AG09309 (cell line): ENCODE measurements at regions not wholly inside any gene's neighbourhood (a gene's known extent, or its start where the extent isn't known, plus 50 kb on each side); places are given as distances from the start of the nearest gene placed in this dataset.

Source experiments
- DNase-seq: peaks from one replicate; pipeline ENCODE4 v3.0.0-alpha.2; 2010; ENCODE audit warnings: low read depth
- H3K4me3 ChIP-seq: 2 replicates; pipeline ENCODE4 v1.5.1; 2011; ENCODE audit warnings: mild to moderate bottlenecking, low read depth, low read length, moderate library complexity; ENCODE audit not compliant: control insufficient read depth
- TF ChIP-seq, protein P1 (sequence below): IDR thresholded peaks from 2 replicates; pipeline ENCODE4 v1.5.1; 2011; ENCODE audit warnings: mild to moderate bottlenecking, low read depth, low read length, inconsistent platforms; ENCODE audit not compliant: insufficient read depth, control insufficient read depth; ENCODE audit errors: missing control alignments

GRCh38 chr11:92026664-92027063 lies 198.0 kb upstream of the FAT3 start:
- TF ChIP-seq, protein P1, sequence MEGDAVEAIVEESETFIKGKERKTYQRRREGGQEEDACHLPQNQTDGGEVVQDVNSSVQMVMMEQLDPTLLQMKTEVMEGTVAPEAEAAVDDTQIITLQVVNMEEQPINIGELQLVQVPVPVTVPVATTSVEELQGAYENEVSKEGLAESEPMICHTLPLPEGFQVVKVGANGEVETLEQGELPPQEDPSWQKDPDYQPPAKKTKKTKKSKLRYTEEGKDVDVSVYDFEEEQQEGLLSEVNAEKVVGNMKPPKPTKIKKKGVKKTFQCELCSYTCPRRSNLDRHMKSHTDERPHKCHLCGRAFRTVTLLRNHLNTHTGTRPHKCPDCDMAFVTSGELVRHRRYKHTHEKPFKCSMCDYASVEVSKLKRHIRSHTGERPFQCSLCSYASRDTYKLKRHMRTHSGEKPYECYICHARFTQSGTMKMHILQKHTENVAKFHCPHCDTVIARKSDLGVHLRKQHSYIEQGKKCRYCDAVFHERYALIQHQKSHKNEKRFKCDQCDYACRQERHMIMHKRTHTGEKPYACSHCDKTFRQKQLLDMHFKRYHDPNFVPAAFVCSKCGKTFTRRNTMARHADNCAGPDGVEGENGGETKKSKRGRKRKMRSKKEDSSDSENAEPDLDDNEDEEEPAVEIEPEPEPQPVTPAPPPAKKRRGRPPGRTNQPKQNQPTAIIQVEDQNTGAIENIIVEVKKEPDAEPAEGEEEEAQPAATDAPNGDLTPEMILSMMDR = no peak
- H3K4me3 ChIP-seq = no peak overlapping the region
- no peak for DNase-seq

- no peak for DNase-seq
- TF ChIP-seq, protein P1 = no peak
These were observed 199.8 kb upstream of the FAT3 start for GRCh38 chr11:92024788-92025187.

DNA sequence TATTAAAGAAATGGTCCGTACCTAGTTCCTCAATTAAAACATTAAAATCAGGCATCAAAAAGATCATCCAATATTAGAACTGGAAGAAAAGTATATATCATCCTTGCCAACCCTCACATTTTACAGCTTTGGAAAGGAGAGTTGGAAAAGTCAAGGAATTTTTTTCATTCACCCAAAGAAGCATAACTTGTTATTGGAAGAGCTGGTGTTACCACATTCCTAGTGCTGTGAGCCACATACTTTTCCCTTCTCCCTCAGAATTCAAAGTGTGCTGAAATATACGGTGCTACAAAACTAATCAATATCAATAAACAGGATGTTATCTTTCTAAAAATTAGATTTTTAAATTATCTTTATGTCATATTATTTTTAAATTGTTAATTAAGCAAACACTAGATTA lies 202.1 kb upstream of the FAT3 start:
- TF ChIP-seq, protein P1 = no peak
- DNase-seq = no peak
- no peak overlapping the region for H3K4me3 ChIP-seq

More at GRCh38 chr11:92024788-92025187, 199.8 kb upstream of the FAT3 start:
- H3K4me3 ChIP-seq = no peak overlapping the region

GRCh38 chr11:92018332-92018731 lies 206.3 kb upstream of the FAT3 start:
- no peak for DNase-seq
- TF ChIP-seq, protein P1 = no peak
- no peak overlapping the region for H3K4me3 ChIP-seq

GRCh38 chr11:92008249-92008648 lies 216.4 kb upstream of the FAT3 start:
- no peak for DNase-seq
- TF ChIP-seq, protein P1 = no peak
- H3K4me3 ChIP-seq = no peak overlapping the region

DNA sequence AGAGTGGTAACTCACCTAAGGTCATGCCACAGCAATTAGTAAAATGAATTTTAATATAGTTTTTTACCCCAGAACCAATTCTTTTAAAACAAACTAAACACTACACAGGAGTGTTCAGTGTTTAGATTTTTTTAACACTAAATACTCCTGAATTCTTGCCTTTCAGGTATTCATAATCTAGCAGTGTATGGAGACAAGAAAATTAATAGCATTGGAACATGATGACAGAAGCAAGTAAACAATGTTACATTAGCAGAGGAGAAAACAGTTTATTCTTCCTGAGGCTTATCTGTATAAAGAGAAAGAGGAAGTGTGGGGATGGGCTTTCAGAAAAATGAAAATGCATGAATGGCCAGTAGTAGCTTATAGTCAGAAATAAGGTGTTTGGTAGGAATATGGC lies 222.1 kb upstream of the FAT3 start:
- TF ChIP-seq, protein P1 = no peak
- H3K4me3 ChIP-seq = no peak overlapping the region
- no peak for DNase-seq

GRCh38 chr11:91998481-91998880 lies 226.1 kb upstream of the FAT3 start:
- DNase-seq = no peak
- no peak overlapping the region for H3K4me3 ChIP-seq
- TF ChIP-seq, protein P1 = no peak
